OCI-LY3 (cell line): ENCODE measurements at regions not wholly inside any gene's neighbourhood (a gene's known extent, or its start where the extent isn't known, plus 50 kb on each side); places are given as distances from the start of the nearest gene placed in this dataset.

Experiments
- H2AFZ ChIP-seq: fragments of 200-600, 300-600 bp; shearing (Covaris generic); 2 replicates; pipeline ENCODE4 v1.6.0; 2014; ENCODE audit warnings: antibody characterized with exemption, low read depth, low read length
- H3K27ac ChIP-seq: fragments of 200-600, 300-600 bp; sonication (generic); 2 replicates; pipeline ENCODE4 v1.5.1; 2014; ENCODE audit warnings: mild to moderate bottlenecking, low read length, moderate library complexity, mixed read lengths
- H3K27me3 ChIP-seq: fragments of 200-600, 300-600 bp; sonication (generic); 2 replicates; pipeline ENCODE4 v1.6.1; 2014; ENCODE audit warnings: low read depth, low read length, mixed read lengths
- H3K36me3 ChIP-seq: fragments of 200-600, 300-600 bp; sonication (generic); replicated peaks from 2 replicates; pipeline ENCODE3; 2014; ENCODE audit warnings: low read depth, low read length, mixed read lengths
- H3K4me1 ChIP-seq: fragments of 300-600, 200-600 bp; sonication (generic); 2 replicates; pipeline ENCODE4 v1.6.1; 2014; ENCODE audit warnings: low read length, mixed read lengths
- H3K4me2 ChIP-seq: fragments of 200-600, 300-600 bp; sonication (generic); 2 replicates; pipeline ENCODE4 v1.6.1; 2014; ENCODE audit warnings: low read length, mixed read lengths
- H3K4me3 ChIP-seq: fragments of 300-600, 200-600 bp; sonication (generic); 2 replicates; pipeline ENCODE4 v1.5.1; 2014; ENCODE audit warnings: antibody characterized with exemption, mild to moderate bottlenecking, low read length, moderate library complexity
- H3K79me2 ChIP-seq: fragments of 300-600, 200-600 bp; shearing (Covaris generic); 2 replicates; pipeline ENCODE4 v1.6.1; 2014; ENCODE audit warnings: mild to moderate bottlenecking, low read length, mixed read lengths
- H3K9ac ChIP-seq: fragments of 300-600, 200-600 bp; shearing (Covaris generic); 2 replicates; pipeline ENCODE4 v1.6.0; 2014; ENCODE audit warnings: mild to moderate bottlenecking, low read length, moderate library complexity
- H3K9me3 ChIP-seq: fragments of 200-600, 300-600 bp; shearing (Covaris generic); 2 replicates; pipeline ENCODE4 v1.6.1; 2014; ENCODE audit warnings: low read length, mixed read lengths; ENCODE audit not compliant: insufficient read depth
- H4K20me1 ChIP-seq: fragments of 200-600, 300-600 bp; sonication (generic); 2 replicates; pipeline ENCODE4 v1.6.1; 2016; ENCODE audit warnings: low read length, mixed read lengths; ENCODE audit not compliant: insufficient read depth
- CTCF ChIP-seq: fragments of 200-600, 300-600 bp; sonication (generic); IDR thresholded peaks from 2 replicates; pipeline ENCODE4 v1.5.1; 2014; ENCODE audit warnings: antibody characterized with exemption, low read length, low read depth
- EZH2phosphoT487 ChIP-seq: fragments of 200-600 bp; shearing (Covaris generic); IDR thresholded peaks from 2 replicates; pipeline ENCODE4 v1.6.1; 2018; ENCODE audit warnings: antibody characterized with exemption, mixed run types, low read depth

GRCh38 chr16:77085981-77086380 lies 105.0 kb upstream of the MON1B start:
- H3K4me3 ChIP-seq = no peak overlapping the region
- H4K20me1 ChIP-seq = no peaks in the 10 kb centered on the region; the same call in 1 of the 2 replicates
- H3K9ac ChIP-seq = no peak overlapping the region
- TF ChIP-seq EZH2phosphoT487 (no peak), CTCF (no peak)
- H3K79me2 ChIP-seq = no peaks in the 10 kb centered on the region
- no peak overlapping the region for H2AFZ ChIP-seq
- H3K27me3 ChIP-seq = no peaks in the 10 kb centered on the region
- H3K36me3 ChIP-seq = no peaks in the 10 kb centered on the region
- H3K27ac ChIP-seq = no peak overlapping the region
- H3K4me2 ChIP-seq = no peak overlapping the region
- no peaks in the 10 kb centered on the region for H3K4me1 ChIP-seq
- H3K9me3 ChIP-seq = no peaks in the 10 kb centered on the region

- Histone ChIP-seq H3K4me3 (no peak overlapping the region), H3K36me3 (no peaks in the 10 kb centered on the region), H3K79me2 (no peaks in the 10 kb centered on the region), H2AFZ (no peak overlapping the region), H3K9me3 (no peaks in the 10 kb centered on the region), H3K27ac (no peak overlapping the region), H4K20me1 (no peaks in the 10 kb centered on the region), H3K27me3 (no peaks in the 10 kb centered on the region), H3K4me2 (no peak overlapping the region), H3K4me1 (no peaks in the 10 kb centered on the region), H3K9ac (no peak overlapping the region)
- TF ChIP-seq EZH2phosphoT487 (no peak), CTCF (no peak)
Observed at GRCh38 chr16:77090062-77090461, 100.9 kb upstream of the MON1B start.

GRCh38 chr16:77093309-77093708 lies 97.7 kb upstream of the MON1B start:
- Histone ChIP-seq H3K27me3 (no peaks in the 10 kb centered on the region), H3K36me3 (no peaks in the 10 kb centered on the region), H3K9ac (no peak overlapping the region), H3K27ac (no peak overlapping the region), H2AFZ (no peak overlapping the region), H3K4me3 (no peak overlapping the region), H3K79me2 (no peaks in the 10 kb centered on the region), H4K20me1 (no peaks in the 10 kb centered on the region), H3K4me2 (no peak overlapping the region), H3K9me3 (no peaks in the 10 kb centered on the region), H3K4me1 (no peaks in the 10 kb centered on the region)
- TF ChIP-seq EZH2phosphoT487 (no peak), CTCF (no peak)

- Histone ChIP-seq H2AFZ (no peak overlapping the region), H3K4me1 (no peaks in the 10 kb centered on the region), H3K79me2 (no peaks in the 10 kb centered on the region), H3K27me3 (no peaks in the 10 kb centered on the region), H3K4me2 (no peak overlapping the region), H3K27ac (no peak overlapping the region), H3K4me3 (no peak overlapping the region), H4K20me1 (no peaks in the 10 kb centered on the region), H3K9me3 (no peaks in the 10 kb centered on the region), H3K9ac (no peak overlapping the region), H3K36me3 (no peaks in the 10 kb centered on the region)
- TF ChIP-seq EZH2phosphoT487 (no peak), CTCF (no peak)
Observed at GRCh38 chr16:77093999-77094398, 97.0 kb upstream of the MON1B start.
